SJCRH30 (cell line): ENCODE measurements at regions not wholly inside any gene's neighbourhood (a gene's known extent, or its start where the extent isn't known, plus 50 kb on each side); places are given as distances from the start of the nearest gene placed in this dataset.

Source experiments
- DNase-seq, 2 experiments: peaks; one replicate each; pipeline ENCODE4 v3.0.0-alpha.2; 2015 to 2020
- H3K27ac ChIP-seq: fragments of 250-450 bp; sonication (Bioruptor Pico); 2 replicates; pipeline ENCODE4 v1.5.1; 2020; ENCODE audit warnings: mild to moderate bottlenecking, moderate library complexity
- H3K27me3 ChIP-seq: fragments of 250-450 bp; sonication (Bioruptor Pico); 2 replicates; pipeline ENCODE4 v1.5.1; 2020; ENCODE audit warnings: mild to moderate bottlenecking, moderate library complexity
- H3K36me3 ChIP-seq: fragments of 250-450 bp; sonication (Bioruptor Pico); 2 replicates; pipeline ENCODE4 v1.5.1; 2020; ENCODE audit warnings: mild to moderate bottlenecking, moderate library complexity
- H3K4me1 ChIP-seq: fragments of 250-450 bp; sonication (Bioruptor Pico); 2 replicates; pipeline ENCODE4 v1.5.1; 2020; ENCODE audit warnings: mild to moderate bottlenecking, moderate library complexity
- H3K4me3 ChIP-seq: fragments of 250-450 bp; sonication (Bioruptor Pico); 2 replicates; pipeline ENCODE4 v1.5.1; 2020; ENCODE audit warnings: mild to moderate bottlenecking, moderate library complexity
- H3K9me3 ChIP-seq: fragments of 250-450 bp; sonication (Bioruptor Pico); replicated peaks from 2 replicates; pipeline ENCODE4 v1.5.1; 2020; ENCODE audit warnings: mild to moderate bottlenecking, moderate library complexity

- no peak for DNase-seq
- Histone ChIP-seq H3K27me3 (no peaks in the 10 kb centered on the region), H3K36me3 (no peaks in the 10 kb centered on the region), H3K27ac (no peak overlapping the region), H3K4me1 (no peaks in the 10 kb centered on the region), H3K9me3 (no peaks in the 10 kb centered on the region), H3K4me3 (no peak overlapping the region)
Measured at GRCh38 chr1:168374566-168374965, 93.9 kb downstream of the TBX19 start.

- Histone ChIP-seq H3K9me3 (no peaks in the 10 kb centered on the region), H3K4me3 (no peak overlapping the region), H3K27me3 (no peaks in the 10 kb centered on the region), H3K4me1 (no peaks in the 10 kb centered on the region), H3K27ac (no peak overlapping the region), H3K36me3 (no peaks in the 10 kb centered on the region)
- DNase-seq: no peak
Measured at GRCh38 chr1:168373869-168374268, 93.2 kb downstream of the TBX19 start.

GRCh38 chr1:168372861-168373371 lies 92.2 kb downstream of the TBX19 start:
- H3K4me1 ChIP-seq: no peaks in the 10 kb centered on the region
- H3K27me3 ChIP-seq: no peaks in the 10 kb centered on the region
- H3K9me3 ChIP-seq: no peaks in the 10 kb centered on the region
- no peak for DNase-seq
- no peaks in the 10 kb centered on the region for H3K36me3 ChIP-seq
- no peak overlapping the region for H3K4me3 ChIP-seq
- no peak overlapping the region for H3K27ac ChIP-seq

- H3K9me3 ChIP-seq: no peaks in the 10 kb centered on the region
- H3K27me3 ChIP-seq: no peaks in the 10 kb centered on the region
- no peaks in the 10 kb centered on the region for H3K4me1 ChIP-seq
- no peak for DNase-seq
- no peaks in the 10 kb centered on the region for H3K36me3 ChIP-seq
- no peak overlapping the region for H3K27ac ChIP-seq
- H3K4me3 ChIP-seq: no peak overlapping the region
Measured at GRCh38 chr1:168372307-168372706, 91.6 kb downstream of the TBX19 start.

- Histone ChIP-seq H3K9me3 (no peaks in the 10 kb centered on the region), H3K4me3 (no peak overlapping the region), H3K27me3 (no peaks in the 10 kb centered on the region), H3K36me3 (no peaks in the 10 kb centered on the region), H3K27ac (no peak overlapping the region), H3K4me1 (no peaks in the 10 kb centered on the region)
- no peak for DNase-seq
Measured at GRCh38 chr1:168371477-168371876, 90.8 kb downstream of the TBX19 start.

GRCh38 chr1:168370586-168370985 lies 89.9 kb downstream of the TBX19 start:
- Histone ChIP-seq H3K27ac (no peak overlapping the region), H3K4me1 (no peaks in the 10 kb centered on the region), H3K36me3 (no peaks in the 10 kb centered on the region), H3K4me3 (no peak overlapping the region), H3K27me3 (no peaks in the 10 kb centered on the region), H3K9me3 (no peaks in the 10 kb centered on the region)
- no peak for DNase-seq

- Histone ChIP-seq H3K36me3 (no peaks in the 10 kb centered on the region), H3K9me3 (no peaks in the 10 kb centered on the region), H3K4me3 (no peak overlapping the region), H3K27ac (no peak overlapping the region), H3K4me1 (no peaks in the 10 kb centered on the region), H3K27me3 (no peaks in the 10 kb centered on the region)
- no peak for DNase-seq
Measured at GRCh38 chr1:168369655-168370054, 89.0 kb downstream of the TBX19 start.

GRCh38 chr1:168368131-168368530 lies 87.5 kb downstream of the TBX19 start:
- no peaks in the 10 kb centered on the region for H3K9me3 ChIP-seq

GRCh38 chr1:168365719-168366479 lies 85.2 kb downstream of the TBX19 start:
- no peak for DNase-seq
- H3K4me3 ChIP-seq: no peak overlapping the region

More at GRCh38 chr1:168368131-168368530, 87.5 kb downstream of the TBX19 start:
- H3K27ac ChIP-seq: no peak overlapping the region
- H3K27me3 ChIP-seq: no peaks in the 10 kb centered on the region
- no peaks in the 10 kb centered on the region for H3K36me3 ChIP-seq
- no peaks in the 10 kb centered on the region for H3K4me1 ChIP-seq
- DNase-seq: no peak
- H3K4me3 ChIP-seq: no peak overlapping the region

More at GRCh38 chr1:168365719-168366479, 85.2 kb downstream of the TBX19 start:
- no peak overlapping the region for H3K27ac ChIP-seq
- H3K4me1 ChIP-seq: no peaks in the 10 kb centered on the region
- H3K36me3 ChIP-seq: no peaks in the 10 kb centered on the region
- no peaks in the 10 kb centered on the region for H3K9me3 ChIP-seq
- no peaks in the 10 kb centered on the region for H3K27me3 ChIP-seq
